Muscle layer of duodenum (tissue), 2 donors: ENCODE measurements at regions not wholly inside any gene's neighbourhood (a gene's known extent, or its start where the extent isn't known, plus 50 kb on each side); places are given as distances from the start of the nearest gene placed in this dataset.
"Not testable (repeated sequence)": the region's sequence is repeated elsewhere in the genome, so short reads cannot be mapped to it uniquely, and the experiment has no call there.

ENCODE experiments used
- H3K27ac ChIP-seq: one replicate; pipeline ENCODE4 v1.7.0; 2013; ENCODE audit warnings: mild to moderate bottlenecking, low read length
- H3K27me3 ChIP-seq: one replicate; pipeline ENCODE4 v1.7.0; 2013; ENCODE audit warnings: low read depth, mild to moderate bottlenecking, control low read depth, low read length
- H3K36me3 ChIP-seq, 2 donors: one replicate each; pipeline ENCODE4 v1.7.0; 2013; ENCODE audit warnings: low read length in 2 of 2, control low read depth in 1 of 2, mild to moderate bottlenecking in 1 of 2; ENCODE audit not compliant: insufficient read depth in 2 of 2, control insufficient read depth in 1 of 2
- H3K4me1 ChIP-seq, 2 donors: one replicate each; pipeline ENCODE4 v1.7.0; 2013; ENCODE audit warnings: low read length in 2 of 2, mild to moderate bottlenecking in 2 of 2, control low read depth in 1 of 2, moderate library complexity in 1 of 2; ENCODE audit not compliant: insufficient read depth in 2 of 2, control insufficient read depth in 1 of 2
- H3K4me3 ChIP-seq, 2 donors: one replicate each; pipeline ENCODE4 v1.7.0; 2013; ENCODE audit warnings: low read length in 2 of 2, low read depth in 1 of 2, mild to moderate bottlenecking in 1 of 2
- H3K9me3 ChIP-seq, 2 donors: one replicate each; pipeline ENCODE4 v1.7.0; 2013; ENCODE audit warnings: low read length in 2 of 2, control low read depth in 1 of 2, mild to moderate bottlenecking in 1 of 2; ENCODE audit not compliant: control insufficient read depth in 1 of 2
- donor health status: healthy.

DNA sequence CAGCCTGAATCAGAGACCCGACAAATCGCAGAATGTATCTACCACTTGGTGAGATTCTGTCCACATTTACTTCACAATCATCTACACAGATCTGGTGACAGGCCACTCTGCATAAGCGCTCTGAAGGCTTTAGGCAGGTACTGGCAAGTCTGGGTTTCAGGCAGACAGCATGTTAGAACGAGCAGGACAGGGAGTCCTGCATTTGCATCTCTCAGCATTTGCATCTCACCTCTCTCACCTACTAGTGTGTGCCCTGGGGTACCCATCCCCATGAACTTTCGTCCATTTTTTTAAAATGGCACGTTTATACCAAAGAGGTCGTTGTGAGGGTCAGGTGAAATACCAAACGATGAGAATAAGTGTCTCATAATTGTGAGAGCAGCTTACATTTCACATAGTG, 108.2 kb downstream of the SPATA31A1 start:
- H3K36me3 ChIP-seq, H3K27ac ChIP-seq, H3K4me1 ChIP-seq, H3K27me3 ChIP-seq, H3K9me3 ChIP-seq: not testable (repeated sequence)
- H3K4me3 ChIP-seq = peak overlapping the region; percentile 48 to 54

DNA sequence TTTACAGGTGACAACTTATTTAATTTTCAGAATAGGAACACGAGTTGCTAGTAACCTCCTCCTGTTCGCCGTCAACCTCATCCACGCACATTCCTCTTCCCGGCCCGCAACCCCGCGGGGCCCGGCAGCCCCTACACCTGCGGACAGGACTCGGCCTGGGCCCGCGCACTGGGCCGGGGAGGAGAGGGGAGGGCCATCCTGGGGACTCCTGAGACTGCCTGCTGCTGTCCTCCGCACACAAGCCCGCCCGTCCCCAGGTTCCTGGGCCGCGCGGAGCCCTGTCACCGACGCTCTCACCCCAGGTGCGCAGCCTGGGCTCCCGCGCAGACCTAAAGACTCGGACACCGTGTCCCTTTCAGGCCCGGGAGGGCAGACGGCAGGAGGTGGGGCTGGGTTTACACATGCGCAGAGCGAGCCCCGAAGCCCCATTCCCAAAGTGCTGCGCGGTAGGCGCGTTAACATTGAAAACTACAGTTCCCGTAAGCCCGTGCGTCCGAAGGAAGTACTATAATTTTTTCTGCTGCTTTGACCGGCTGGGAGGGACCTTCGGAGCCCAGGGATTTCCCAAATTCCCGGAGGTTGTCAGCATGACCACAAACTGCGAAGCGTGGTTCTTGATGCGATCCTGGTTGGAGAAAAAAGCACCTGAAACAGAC, 108.8 kb downstream of the SPATA31A1 start:
- H3K4me1 ChIP-seq, H3K27ac ChIP-seq: not testable (repeated sequence)
- peak overlapping the region; percentile 48 to 54 for H3K4me3 ChIP-seq

DNA sequence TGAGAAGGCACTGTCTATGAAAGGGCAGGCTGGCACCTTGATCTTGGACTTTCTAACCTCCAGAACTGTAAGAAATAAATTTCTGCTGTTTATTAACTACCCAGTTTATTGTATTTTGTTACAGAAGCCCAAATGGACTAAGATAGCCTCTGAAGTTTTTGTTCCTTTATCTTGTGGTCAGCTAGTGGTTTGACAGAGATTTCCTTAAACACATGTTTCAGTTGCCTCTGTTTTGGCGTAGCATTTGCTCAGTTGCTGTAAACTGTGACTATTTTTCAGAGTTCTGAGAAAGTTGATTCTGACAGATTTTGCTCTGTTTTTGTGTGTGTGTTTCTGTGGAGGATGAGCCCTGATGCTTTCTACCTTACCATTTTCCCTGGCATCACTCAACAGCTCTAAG, 119.0 kb downstream of the SPATA31A1 start:
- not testable (repeated sequence) for H3K36me3 ChIP-seq, H3K27me3 ChIP-seq, H3K9me3 ChIP-seq, H3K27ac ChIP-seq, H3K4me1 ChIP-seq, H3K4me3 ChIP-seq

More for the DNA sequence above, 108.8 kb downstream of the SPATA31A1 start:
- H3K9me3 ChIP-seq, H3K36me3 ChIP-seq, H3K27me3 ChIP-seq: not testable (repeated sequence)

DNA sequence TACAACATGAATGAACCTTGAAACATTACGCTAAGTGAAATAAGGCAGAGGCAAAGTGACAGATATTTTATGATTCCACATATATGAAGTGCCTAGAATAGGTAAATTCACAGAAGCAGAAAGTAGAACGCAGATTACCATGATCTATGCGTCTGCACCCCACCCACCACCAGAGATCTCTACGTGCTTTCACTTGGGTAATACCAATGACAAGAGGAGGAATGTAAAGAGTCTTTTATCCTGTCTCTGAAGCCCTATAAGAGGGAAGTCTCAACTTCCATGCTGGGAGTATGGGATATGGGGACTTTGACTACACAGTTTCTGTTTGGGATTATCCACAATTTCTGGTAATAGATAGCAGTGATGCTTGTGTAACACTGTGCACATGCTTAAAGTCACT, 127.6 kb downstream of the SPATA31A1 start:
- H3K27ac ChIP-seq, H3K4me3 ChIP-seq, H3K9me3 ChIP-seq: not testable (repeated sequence)

DNA sequence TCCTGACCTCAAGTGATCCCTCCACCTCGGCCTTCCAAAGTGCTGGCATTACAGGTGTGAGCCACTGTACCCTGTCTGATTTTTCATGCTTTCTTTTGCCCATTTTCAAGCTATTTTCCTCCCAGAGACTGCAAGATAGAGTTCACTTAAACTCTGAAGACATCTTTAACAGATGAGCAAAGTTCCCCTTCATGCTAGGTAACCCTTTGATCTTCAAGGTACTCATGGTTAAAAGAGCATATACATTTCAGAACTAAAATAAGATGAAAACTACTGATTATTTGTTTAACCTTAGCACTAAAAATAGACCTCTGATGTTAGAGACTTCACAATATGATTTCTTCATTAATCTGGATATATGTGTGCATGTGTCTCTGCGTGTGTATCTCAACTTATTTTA, 128.4 kb downstream of the SPATA31A1 start:
- not testable (repeated sequence) for H3K4me1 ChIP-seq, H3K27me3 ChIP-seq, H3K27ac ChIP-seq, H3K9me3 ChIP-seq, H3K4me3 ChIP-seq, H3K36me3 ChIP-seq

More for the DNA sequence above, 127.6 kb downstream of the SPATA31A1 start:
- not testable (repeated sequence) for H3K36me3 ChIP-seq, H3K27me3 ChIP-seq, H3K4me1 ChIP-seq

DNA sequence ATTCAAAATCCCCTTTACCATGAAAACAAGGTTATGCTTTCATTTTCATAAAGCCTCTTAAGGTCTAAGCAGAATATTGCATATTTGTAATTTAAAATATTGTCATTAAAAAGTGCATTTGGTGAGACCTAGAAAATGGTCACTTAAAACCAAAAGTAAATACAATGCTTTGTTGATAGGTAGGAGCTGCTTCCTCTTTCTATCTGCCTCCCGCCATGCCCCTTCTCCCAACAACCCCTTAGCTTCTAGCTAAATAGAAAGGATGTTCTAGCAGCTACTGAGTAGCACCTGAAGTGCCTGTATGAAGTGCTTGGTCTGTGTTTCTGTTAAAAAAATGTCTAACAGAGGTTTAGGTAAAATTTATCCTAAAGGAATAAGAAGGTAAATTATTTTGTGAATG, 128.8 kb downstream of the SPATA31A1 start:
- H3K4me1 ChIP-seq, H3K4me3 ChIP-seq, H3K36me3 ChIP-seq, H3K9me3 ChIP-seq, H3K27me3 ChIP-seq, H3K27ac ChIP-seq: not testable (repeated sequence)

DNA sequence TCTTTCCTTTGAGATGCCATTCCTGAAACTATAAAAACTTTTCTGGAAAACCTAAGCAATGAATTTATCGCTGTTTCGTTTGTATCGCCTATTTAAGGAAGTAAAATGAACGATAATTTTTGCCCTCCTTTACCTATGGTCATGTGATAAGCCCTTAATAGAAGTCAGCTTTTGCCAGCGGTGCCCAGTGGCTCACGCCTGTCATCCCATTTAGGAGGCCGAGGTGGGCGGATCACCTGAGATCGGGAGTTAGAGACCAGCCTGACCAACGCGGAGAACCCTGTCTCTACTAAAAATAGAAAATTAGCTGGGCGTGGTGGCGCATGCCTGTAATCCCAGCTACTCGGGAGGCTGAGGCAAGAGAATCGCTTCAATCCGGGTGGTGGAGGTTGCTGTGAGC, 132.0 kb downstream of the SPATA31A1 start:
- not testable (repeated sequence) for H3K36me3 ChIP-seq, H3K27ac ChIP-seq, H3K27me3 ChIP-seq, H3K4me3 ChIP-seq, H3K9me3 ChIP-seq, H3K4me1 ChIP-seq

DNA sequence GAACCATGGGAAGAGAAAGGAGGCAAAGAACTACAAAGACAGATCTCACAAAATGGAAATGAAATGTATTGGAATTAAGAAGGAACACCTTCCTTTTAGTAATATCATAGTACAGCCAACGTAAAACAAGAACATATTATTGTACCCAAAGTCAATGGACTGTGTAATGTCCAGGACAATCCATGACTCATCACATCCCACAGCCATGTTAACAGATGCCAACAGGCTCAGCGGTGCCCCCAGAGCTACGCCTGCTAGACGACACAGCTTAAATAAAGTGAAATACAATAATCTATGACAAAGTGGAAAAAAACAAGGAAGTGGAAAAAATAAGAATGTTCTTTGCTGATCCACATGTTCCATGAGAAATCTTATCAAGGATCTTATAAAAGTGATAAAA, 140.8 kb downstream of the SPATA31A1 start:
- not testable (repeated sequence) for H3K9me3 ChIP-seq, H3K36me3 ChIP-seq, H3K4me3 ChIP-seq, H3K4me1 ChIP-seq, H3K27ac ChIP-seq, H3K27me3 ChIP-seq

DNA sequence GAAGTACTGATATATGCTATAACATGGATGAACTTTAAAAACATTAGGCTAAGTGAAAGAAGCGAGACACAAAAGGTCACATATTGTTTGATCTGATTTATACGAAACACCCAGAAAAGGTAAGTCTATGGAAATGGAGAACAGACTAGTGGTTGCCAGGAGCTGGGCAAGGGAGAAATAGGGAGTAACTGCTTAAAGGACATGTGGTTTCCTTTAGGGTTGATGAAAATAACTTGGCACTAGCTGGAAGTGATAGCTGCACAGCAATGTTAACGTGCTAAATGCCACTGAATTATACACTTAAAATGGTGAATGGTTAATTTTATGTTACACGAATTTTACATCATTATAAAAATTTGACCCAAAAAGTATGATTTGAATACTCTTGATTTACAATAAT, 147.7 kb downstream of the SPATA31A1 start:
- not testable (repeated sequence) for H3K36me3 ChIP-seq, H3K27me3 ChIP-seq

DNA sequence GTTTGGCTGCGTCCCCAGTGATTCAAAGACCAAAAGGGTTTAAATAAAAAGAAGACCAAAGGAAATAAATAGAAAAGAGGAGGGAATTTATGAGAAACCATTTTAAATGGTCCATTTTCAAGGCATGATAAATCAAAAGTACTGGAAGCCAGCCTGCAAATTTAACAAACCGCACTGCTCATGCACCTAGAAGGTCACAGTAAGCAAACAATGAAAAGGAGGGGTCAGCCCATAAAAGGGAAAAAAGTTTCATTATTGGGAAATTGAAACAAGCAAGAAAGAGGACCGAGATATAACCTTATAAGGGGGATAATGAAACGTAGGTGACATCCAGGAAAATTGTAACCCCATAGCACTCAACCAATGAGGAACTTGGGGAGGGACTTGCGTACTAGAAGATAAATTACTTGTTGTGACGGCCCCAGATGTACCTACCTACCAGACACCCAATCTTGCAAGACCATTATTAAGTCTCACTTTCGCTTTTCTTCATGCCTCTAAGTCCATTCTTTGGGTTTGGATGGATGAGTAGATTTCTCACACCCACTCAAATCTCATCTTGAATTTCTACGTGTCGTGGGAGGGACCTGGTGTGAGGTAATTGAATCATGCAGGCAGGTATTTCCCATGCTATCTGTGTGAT, 172.0 kb downstream of the SPATA31A1 start:
- not testable (repeated sequence) for H3K27me3 ChIP-seq, H3K4me3 ChIP-seq, H3K4me1 ChIP-seq, H3K36me3 ChIP-seq, H3K27ac ChIP-seq, H3K9me3 ChIP-seq

More for the DNA sequence above, 147.7 kb downstream of the SPATA31A1 start:
- not testable (repeated sequence) for H3K4me1 ChIP-seq, H3K4me3 ChIP-seq, H3K9me3 ChIP-seq, H3K27ac ChIP-seq

DNA sequence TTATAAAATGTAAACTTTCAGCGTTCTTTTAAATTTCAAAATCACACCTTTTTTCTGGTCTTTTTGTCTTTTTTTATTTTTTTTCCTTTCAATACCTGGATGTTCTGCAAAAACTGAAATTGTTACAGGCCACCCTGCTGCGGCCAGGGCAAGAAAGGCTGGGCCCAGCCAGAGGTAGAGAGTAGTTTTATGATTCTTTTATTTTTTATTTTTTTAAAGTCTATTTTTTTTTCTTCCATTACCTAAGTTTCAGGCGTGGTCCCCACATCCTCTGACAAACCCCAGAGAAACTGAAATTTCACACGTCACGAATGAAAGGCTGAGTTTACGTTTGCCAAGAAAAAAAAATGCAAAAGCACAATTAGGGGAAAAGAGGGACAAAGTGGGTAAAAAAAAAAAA, 177.1 kb downstream of the SPATA31A1 start:
- H3K9me3 ChIP-seq, H3K27me3 ChIP-seq, H3K4me3 ChIP-seq, H3K4me1 ChIP-seq, H3K27ac ChIP-seq, H3K36me3 ChIP-seq: not testable (repeated sequence)

DNA sequence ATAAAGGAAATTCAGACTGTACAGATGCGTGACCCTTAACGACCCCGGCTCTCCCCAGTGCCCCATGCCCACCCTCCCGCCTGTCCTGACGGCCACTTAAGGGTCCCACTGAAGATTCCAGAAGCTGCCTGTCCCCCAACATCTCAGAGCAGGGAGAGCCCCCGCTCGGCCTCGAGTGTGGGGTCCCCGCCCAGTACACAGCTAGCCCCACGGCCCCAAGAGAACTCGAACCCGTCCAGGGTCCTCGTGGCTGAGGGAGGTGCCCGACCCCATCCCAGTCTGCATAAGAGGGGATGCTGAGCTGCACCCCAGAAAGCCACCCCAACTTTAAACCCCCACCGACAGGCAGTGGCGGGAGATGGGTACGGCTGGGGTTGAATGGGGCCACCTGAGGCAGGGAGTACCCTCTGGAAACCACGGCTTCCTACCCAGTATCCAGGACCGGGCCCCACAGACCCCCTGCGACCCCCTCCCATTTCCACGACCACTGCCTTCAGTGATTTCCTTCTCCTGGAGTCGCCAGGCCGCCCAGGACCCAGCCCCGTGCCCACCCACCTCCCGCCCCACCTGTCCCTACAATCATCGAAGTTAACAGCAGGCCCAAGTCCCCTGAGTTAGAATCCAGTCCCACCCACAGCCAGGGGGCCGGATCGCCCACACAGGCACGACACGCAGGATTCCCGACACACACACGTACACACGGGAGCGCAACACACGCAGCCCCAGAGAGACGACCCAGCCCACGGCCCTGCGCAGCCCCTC, 177.7 kb downstream of the SPATA31A1 start:
- H3K4me1 ChIP-seq, H3K27me3 ChIP-seq, H3K27ac ChIP-seq, H3K36me3 ChIP-seq, H3K4me3 ChIP-seq, H3K9me3 ChIP-seq: not testable (repeated sequence)
